Activated naive CD4-positive, alpha-beta T cell (primary cell): ENCODE measurements at regions not wholly inside any gene's neighbourhood (a gene's known extent, or its start where the extent isn't known, plus 50 kb on each side); places are given as distances from the start of the nearest gene placed in this dataset.

ENCODE experiments used
- DNase-seq, 4 experiments: peaks; one replicate each; lab custom pipeline; 2025; lab: John Stamatoyannopoulos, UW

DNA sequence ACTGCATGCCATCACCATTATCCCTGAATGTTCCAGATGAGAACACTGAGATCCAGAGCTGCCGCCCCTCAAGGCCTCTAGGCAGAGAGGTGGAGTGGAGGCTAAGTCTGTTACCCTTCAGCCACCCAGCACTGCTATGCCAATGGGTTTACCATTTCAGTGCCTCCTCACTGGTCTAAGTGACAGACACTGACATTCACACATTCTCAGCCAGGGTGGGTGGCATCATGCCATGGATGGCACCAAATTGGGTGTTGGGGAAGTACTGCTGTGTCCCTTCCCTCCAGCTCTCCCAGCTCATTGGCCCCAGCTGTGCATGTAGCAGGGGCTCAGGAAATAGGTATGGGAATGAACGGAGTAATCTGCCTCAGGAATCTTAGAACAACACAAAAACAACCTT, 96.8 kb upstream of the PLET1 start:
- DNase-seq, result no peak

DNA sequence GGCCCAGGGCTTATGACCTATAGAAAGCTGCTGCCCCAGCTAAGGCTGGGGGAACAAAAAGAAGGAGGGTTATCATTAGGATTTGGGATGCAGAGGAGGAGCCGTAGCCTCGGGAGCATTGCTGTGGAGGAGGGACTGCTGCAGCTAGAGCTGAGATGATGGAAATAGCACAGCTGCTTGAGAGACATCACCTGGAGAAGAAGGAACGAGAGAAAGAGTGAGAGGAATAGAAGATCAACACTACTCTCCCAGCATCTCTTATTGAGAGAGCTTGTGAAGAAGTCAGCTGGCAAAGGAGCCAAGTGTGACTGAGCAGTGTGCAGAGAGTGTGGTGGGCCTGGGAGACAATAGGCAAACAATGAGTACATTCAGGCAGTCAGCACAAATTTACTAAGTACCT, 100.7 kb upstream of the PLET1 start:
- no peak for DNase-seq

GRCh38 chr11:112363527-112363926, 102.9 kb upstream of the PLET1 start:
- DNase-seq, result no peak

GRCh38 chr11:112364962-112365481, 104.4 kb upstream of the PLET1 start:
- DNase-seq, result no peak

GRCh38 chr11:112366012-112366411, 105.4 kb upstream of the PLET1 start:
- DNase-seq, result no peak

GRCh38 chr11:112366777-112367176, 106.1 kb upstream of the PLET1 start:
- no peak for DNase-seq

DNA sequence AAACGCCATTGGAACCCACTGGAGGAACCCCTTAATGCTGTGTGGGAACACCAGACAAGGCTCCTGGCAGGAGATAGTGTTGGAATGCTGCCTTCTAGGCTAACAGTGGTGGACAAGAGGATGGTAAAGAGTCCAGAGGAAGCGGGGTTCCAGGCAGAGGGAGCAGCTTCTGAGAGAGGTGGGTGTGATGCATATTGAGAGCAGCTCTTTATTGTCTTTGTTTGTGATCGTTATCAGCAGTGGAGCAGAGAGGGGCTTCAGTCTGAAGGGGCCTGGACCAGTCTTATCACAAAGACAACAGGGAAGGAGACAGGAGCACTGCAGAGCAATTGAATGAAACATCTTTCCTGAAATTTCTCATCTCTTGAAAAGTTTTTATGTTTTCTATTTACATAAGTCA, 106.8 kb upstream of the PLET1 start:
- DNase-seq, result no peak

GRCh38 chr11:112367895-112368294, 107.2 kb upstream of the PLET1 start:
- DNase-seq, result no peak

GRCh38 chr11:112368381-112368780, 107.7 kb upstream of the PLET1 start:
- no peak for DNase-seq

GRCh38 chr11:112369374-112369773, 108.7 kb upstream of the PLET1 start:
- DNase-seq, result no peak

DNA sequence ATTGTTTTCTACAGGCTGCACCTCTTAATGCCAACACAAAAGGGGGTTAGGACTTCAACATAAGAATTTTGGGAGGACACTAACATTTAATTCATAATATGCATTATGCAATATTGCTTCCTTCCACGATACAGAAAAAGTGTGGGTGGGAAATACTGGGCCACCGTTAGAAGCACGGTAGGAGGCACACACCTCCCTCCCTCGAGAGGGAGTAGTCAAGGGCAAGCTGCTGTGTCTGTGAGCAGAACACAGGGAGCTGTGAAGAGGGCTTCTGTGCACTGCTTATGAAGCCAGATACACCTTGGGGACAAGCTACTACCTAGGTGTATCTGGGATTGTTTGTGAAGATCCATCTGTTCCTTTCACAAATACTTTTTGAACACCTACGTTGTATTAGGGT, 109.3 kb upstream of the PLET1 start:
- no peak for DNase-seq

GRCh38 chr11:112374486-112375140, 114.0 kb upstream of the PLET1 start:
- DNase-seq, result no peak

DNA sequence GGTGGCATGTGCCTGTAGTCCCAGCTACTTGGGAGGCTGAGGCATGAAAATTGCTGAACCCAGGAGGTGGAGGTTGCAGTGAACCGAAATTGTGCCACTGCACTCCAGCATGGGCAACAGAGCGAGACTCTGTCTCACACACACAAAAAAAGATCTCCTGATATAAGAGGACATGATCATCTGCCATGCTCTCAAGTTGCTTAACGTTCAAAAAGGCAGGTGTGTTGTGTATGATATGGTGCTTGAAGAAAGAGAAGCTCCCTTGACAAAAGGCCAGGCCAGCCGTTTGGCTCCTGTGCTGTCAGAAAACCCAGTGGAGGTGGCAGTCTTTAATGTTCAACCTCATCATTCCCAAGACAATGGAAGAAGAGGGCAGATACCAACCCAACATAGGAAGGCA, 117.3 kb upstream of the PLET1 start:
- no peak for DNase-seq

DNA sequence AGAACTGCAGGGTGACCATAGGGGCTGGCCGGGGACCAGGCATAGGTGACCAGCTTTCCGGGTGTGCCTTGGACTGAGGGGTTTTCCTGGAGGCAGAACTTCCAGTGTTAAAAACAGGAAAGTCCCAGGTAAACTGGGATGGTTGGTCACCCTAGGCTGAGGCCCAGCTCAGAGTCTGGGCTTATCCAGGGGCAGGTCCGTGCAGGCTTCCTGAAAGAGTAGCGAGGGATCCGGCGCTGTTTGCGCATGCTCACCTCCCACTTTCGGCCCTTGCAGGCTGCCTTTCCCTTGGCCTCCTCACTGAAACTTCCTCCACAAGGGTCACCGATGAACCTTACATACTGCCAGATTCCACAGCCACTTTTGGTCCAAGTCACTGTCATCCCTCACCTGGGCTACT, 119.8 kb upstream of the PLET1 start:
- DNase-seq, result no peak

- no peak for DNase-seq
Observed at GRCh38 chr11:112381578-112381977, 120.9 kb upstream of the PLET1 start.

DNA sequence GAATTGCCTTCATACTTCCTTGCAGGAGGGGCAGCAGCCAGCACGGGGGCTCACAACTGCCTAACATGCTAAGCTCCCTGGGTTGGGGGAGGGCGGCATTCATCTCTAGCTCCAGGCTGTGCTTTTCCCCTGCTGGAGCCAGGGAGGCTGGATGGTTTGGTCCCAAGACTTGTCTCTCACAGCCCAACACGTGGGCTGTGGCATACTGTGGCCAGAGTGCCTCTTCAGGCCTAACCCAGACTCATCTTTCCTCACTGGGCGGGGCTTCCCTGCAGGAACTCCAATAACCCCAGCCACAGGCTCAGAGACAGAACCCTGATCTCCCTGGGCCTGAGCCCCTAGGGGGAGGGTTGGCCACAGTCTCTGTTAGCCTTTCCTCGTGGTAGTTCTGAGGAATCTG, 121.9 kb upstream of the PLET1 start:
- no peak for DNase-seq

- no peak for DNase-seq
Observed at GRCh38 chr11:112388496-112388895, 127.8 kb upstream of the PLET1 start.

GRCh38 chr11:112391086-112391485, 130.4 kb upstream of the PLET1 start:
- DNase-seq, result no peak

DNA sequence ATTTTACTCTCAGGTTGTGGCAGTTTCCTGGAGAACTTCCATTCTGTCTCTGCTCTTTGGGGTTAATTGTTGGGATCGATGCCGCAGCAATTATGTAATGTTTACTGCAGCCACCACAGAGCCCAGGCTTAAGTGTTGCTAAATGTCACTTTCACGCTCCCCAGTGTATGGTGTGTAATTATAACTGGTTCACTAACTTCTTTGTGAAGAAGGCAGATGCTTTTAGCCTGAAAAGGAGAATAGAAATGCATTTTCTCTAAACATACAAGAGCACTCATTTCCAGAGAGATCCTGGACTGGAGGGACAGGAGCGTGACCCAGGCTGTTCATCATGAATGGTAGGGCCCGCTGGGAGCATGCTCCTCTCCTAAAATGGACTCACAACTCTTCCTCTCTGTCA, 132.2 kb upstream of the PLET1 start:
- no peak for DNase-seq

DNA sequence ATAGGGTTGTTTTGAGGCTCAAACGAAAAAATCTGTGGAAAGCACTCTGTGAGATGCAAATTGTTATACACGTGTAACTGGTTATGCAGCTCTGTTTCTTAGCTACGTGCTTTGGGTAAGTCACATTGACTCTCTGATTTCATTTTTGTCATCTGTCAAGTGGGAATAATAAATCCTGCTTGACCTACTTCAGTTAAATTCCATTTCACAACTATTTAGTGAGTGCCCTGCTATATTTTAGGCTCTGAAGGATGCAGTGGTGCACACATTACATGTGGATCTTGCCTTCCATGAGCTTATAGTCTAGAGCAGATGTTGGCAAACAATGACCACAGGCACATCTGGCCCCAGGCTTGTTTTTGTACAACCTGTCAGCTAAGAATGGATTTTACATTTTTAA, 133.6 kb upstream of the PLET1 start:
- no peak for DNase-seq

GRCh38 chr11:112396076-112396475, 135.4 kb upstream of the PLET1 start:
- DNase-seq, result no peak

DNA sequence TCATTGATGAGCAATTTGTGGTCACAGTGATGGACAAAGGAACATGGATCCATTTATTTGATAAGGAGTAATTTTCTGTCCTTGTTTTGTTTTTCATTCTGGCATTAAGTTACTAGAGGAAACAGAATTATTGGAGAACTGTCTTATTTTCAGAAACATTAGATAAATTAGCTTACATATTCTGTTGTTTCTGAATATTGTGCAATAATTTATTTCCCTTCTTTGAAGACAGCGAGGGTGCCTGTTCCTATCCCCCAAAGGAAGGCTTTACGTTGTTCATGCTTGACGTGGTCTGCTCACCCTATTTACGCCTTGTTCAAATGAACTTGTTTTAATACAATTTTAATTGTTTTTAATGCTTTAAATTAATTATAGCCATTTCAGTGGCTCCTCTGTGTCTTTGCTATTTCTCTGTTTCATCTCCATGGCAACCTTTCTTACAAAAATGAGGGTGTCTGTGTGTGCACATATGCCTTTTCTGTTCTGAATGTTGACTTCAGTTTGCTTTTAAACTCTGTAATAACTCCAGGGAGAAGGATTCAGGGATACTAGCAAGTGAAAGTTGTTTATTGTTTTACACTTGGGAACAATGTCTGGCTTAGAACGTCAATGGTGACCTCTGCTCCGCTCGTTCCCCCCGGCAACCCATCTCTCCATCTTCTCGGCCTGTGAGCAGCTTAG, 138.3 kb upstream of the PLET1 start:
- DNase-seq, result no peak

GRCh38 chr11:112400476-112401014, 139.9 kb upstream of the PLET1 start:
- DNase-seq, result no peak
